B cell (primary cell): ENCODE measurements at regions not wholly inside any gene's neighbourhood (a gene's known extent, or its start where the extent isn't known, plus 50 kb on each side); places are given as distances from the start of the nearest gene placed in this dataset.
"Not testable (repeated sequence)": the region's sequence is repeated elsewhere in the genome, so short reads cannot be mapped to it uniquely, and the experiment has no call there.

Experiments
- ATAC-seq: fragments of 200-7000 bp; cut with Tn5 transposase; one replicate; pipeline ENCODE4 v1.10.0; 2021; ENCODE audit warnings: low read depth, mild to moderate bottlenecking, moderate number of reproducible peaks, moderate library complexity
- CTCF ChIA-PET: fragments of 350-600 bp; sonication (Branson Sonifier 250); formaldehyde crosslinking; loops from one replicate; lab custom pipeline; 2021; ENCODE audit warnings: antibody characterized with exemption, inconsistent platforms; lab: Charles Lee
- POLR2A ChIA-PET: fragments of 350-600 bp; sonication (Branson Sonifier 250); formaldehyde crosslinking; loops from one replicate; lab custom pipeline; 2021; ENCODE audit warnings: antibody characterized with exemption; lab: Charles Lee
- DNase-seq: peaks from one replicate; pipeline ENCODE4 v3.0.0; 2013
- H2AFZ ChIP-seq: 2 replicates; pipeline ENCODE4 v1.6.1; 2012; ENCODE audit warnings: mild to moderate bottlenecking, low read depth, low read length; ENCODE audit not compliant: insufficient read depth, poor library complexity, severe bottlenecking
- H3K27ac ChIP-seq, 2 donors: 1 replicate in 1 of 2; 2 replicates in 1 of 2; pipeline ENCODE4 v1.5.1; 2012 to 2013; ENCODE audit warnings: low read length in 2 of 2, mild to moderate bottlenecking in 2 of 2, moderate library complexity in 1 of 2
- H3K27me3 ChIP-seq, 4 experiments: fragments of 200-600 bp in 1 of 4; sonication (generic) in 1 of 4; replicated peaks in 1 of 4; 1 replicate in 2 of 4; 2 replicates in 2 of 4; pipeline versions ENCODE4 v1.6.1 to v1.7.0; 2013 to 2016; ENCODE audit warnings: low read length in 3 of 4, mild to moderate bottlenecking in 2 of 4, mixed read lengths in 1 of 4, moderate library complexity in 1 of 4; ENCODE audit not compliant: insufficient read depth in 4 of 4, control insufficient read depth in 3 of 4; ENCODE audit errors: control extremely low read depth in 1 of 4
- H3K36me3 ChIP-seq, 2 experiments: replicated peaks in 1 of 2; 1 replicate in 1 of 2; 2 replicates in 1 of 2; pipeline versions ENCODE4 v1.6.1 to v1.7.1; 2013; ENCODE audit warnings: low read length in 1 of 2; ENCODE audit not compliant: insufficient read depth in 2 of 2, control insufficient read depth in 1 of 2; ENCODE audit errors: control extremely low read depth in 1 of 2, extremely low read depth in 1 of 2
- H3K4me1 ChIP-seq, 2 donors: fragments of 200-600 bp in 1 of 2; sonication (generic) in 1 of 2; 1 replicate in 1 of 2; 2 replicates in 1 of 2; pipeline versions ENCODE4 v1.5.1 to v1.6.1; 2013 to 2017; ENCODE audit warnings: low read length in 2 of 2; ENCODE audit not compliant: control insufficient read depth in 2 of 2, insufficient read depth in 2 of 2
- H3K4me2 ChIP-seq: replicated peaks from 2 replicates; pipeline ENCODE3; 2012; ENCODE audit warnings: mild to moderate bottlenecking, low read depth, low read length; ENCODE audit not compliant: poor library complexity, severe bottlenecking
- H3K4me3 ChIP-seq, 5 experiments: fragments of 200-600 bp in 1 of 5; sonication (generic) in 1 of 5; 1 replicate in 3 of 5; 2 replicates in 2 of 5; pipeline versions ENCODE4 v1.5.1 to v1.7.0; 2011 to 2016; ENCODE audit warnings: low read length in 4 of 5, mild to moderate bottlenecking in 4 of 5, low read depth in 2 of 5, control low read depth in 1 of 5, moderate library complexity in 1 of 5; ENCODE audit not compliant: insufficient read depth in 1 of 5; ENCODE audit errors: control extremely low read depth in 1 of 5, extremely low read depth in 1 of 5
- H3K79me2 ChIP-seq: fragments of 200-600 bp; sonication (generic); one replicate; pipeline ENCODE4 v1.6.0; 2016; ENCODE audit warnings: low read length; ENCODE audit not compliant: control insufficient read depth, insufficient read depth
- H3K9ac ChIP-seq: fragments of 200-600 bp; sonication (generic); 2 replicates; pipeline ENCODE4 v1.6.1; 2017; ENCODE audit warnings: mild to moderate bottlenecking, low read length, moderate library complexity
- H3K9me3 ChIP-seq, 3 donors: one replicate each; pipeline versions ENCODE4 v1.6.1 to v1.7.1; 2013; ENCODE audit warnings: low read length in 2 of 3; ENCODE audit not compliant: control insufficient read depth in 2 of 3, insufficient read depth in 1 of 3; ENCODE audit errors: control extremely low read depth in 1 of 3
- H4K20me1 ChIP-seq: 2 replicates; pipeline ENCODE4 v1.6.0; 2012; ENCODE audit warnings: mild to moderate bottlenecking, low read length; ENCODE audit not compliant: insufficient read depth, control insufficient read depth, poor library complexity, severe bottlenecking
- H3K27ac Mint-ChIP-seq: one replicate; pipeline ENCODE4 v1.8.0; 2021; ENCODE audit warnings: mixed read lengths
- H3K27me3 Mint-ChIP-seq: one replicate; pipeline ENCODE4 v1.8.0; 2021; ENCODE audit warnings: mixed read lengths
- H3K4me1 Mint-ChIP-seq: one replicate; pipeline ENCODE4 v1.8.0; 2021; ENCODE audit warnings: mixed read lengths
- H3K4me3 Mint-ChIP-seq: one replicate; pipeline ENCODE4 v1.8.0; 2021; ENCODE audit warnings: mixed read lengths
- H3K9me3 Mint-ChIP-seq: one replicate; pipeline ENCODE4 v1.8.0; 2022; ENCODE audit warnings: mixed read lengths; ENCODE audit not compliant: insufficient read depth
- CTCF ChIP-seq: fragments of 200-600 bp; IDR thresholded peaks from one replicate; pipeline ENCODE4 v1.8.0; 2022; ENCODE audit warnings: antibody characterized with exemption, mild to moderate bottlenecking
- EZH2 ChIP-seq: IDR thresholded peaks from 2 replicates; pipeline ENCODE4 v1.6.1; 2012; ENCODE audit warnings: borderline replicate concordance, low read depth, mild to moderate bottlenecking, moderate library complexity, low read length; ENCODE audit not compliant: insufficient read depth, poor library complexity, severe bottlenecking
- WGBS: methylation state at CpG from one replicate; pipeline ENCODE4 v1.1.5; 2013; ENCODE audit warnings: missing lambda C conversion rate; ENCODE audit not compliant: insufficient coverage; 5-methylcytosine and 5-hydroxymethylcytosine counted together
- intact Hi-C: fragments of 100-400 bp; cut with micrococcal nuclease; formaldehyde crosslinking; loops from one replicate; pipeline ENCODE4 v1.10.0; 2022

GRCh38 chr1:143736562-143736961 lies 235.2 kb downstream of the FAM72C start:
- no peak overlapping the region for H3K4me3 Mint-ChIP-seq
- Histone ChIP-seq H2AFZ (no peak overlapping the region), H3K27me3 (peaks cover 0 to 13% (median 7%) of the 10 kb centered on the region in 4 experiments), H4K20me1 (no peaks in the 10 kb centered on the region), H3K4me2 (no peak overlapping the region), H3K27ac (no peak overlapping the region), H3K9ac (no peak overlapping the region), H3K4me3 (no peak overlapping the region), H3K9me3 (peaks cover 0 to 9% (median 0%) of the 10 kb centered on the region in 3 donors), H3K79me2 (no peaks in the 10 kb centered on the region), H3K36me3 (no peaks in the 10 kb centered on the region), H3K4me1 (no peaks in the 10 kb centered on the region)
- H3K9me3 Mint-ChIP-seq: no peaks in the 10 kb centered on the region
- no peak overlapping the region for H3K27ac Mint-ChIP-seq
- TF ChIP-seq EZH2: no peak
- no peak for TF ChIP-seq CTCF
- peaks cover 38% of the 10 kb centered on the region for H3K27me3 Mint-ChIP-seq
- ChIA-PET CTCF (no interaction called here), POLR2A (no interaction called here)
- H3K4me1 Mint-ChIP-seq: no peaks in the 10 kb centered on the region
- 16% methylated on average over 9 of the region's 14 CpGs for WGBS
- DNase-seq: no peak
- no peak for ATAC-seq
- intact Hi-C loops: no loop called here

- H3K4me2 ChIP-seq: no peak overlapping the region
- TF ChIP-seq EZH2 (no peak), CTCF (no peak)
- POLR2A ChIA-PET: no interaction called here
- Mint-ChIP-seq H3K9me3 (no peaks in the 10 kb centered on the region), H3K27me3 (peaks cover 44% of the 10 kb centered on the region), H3K27ac (no peak overlapping the region), H3K4me1 (no peaks in the 10 kb centered on the region), H3K4me3 (no peak overlapping the region)
- intact Hi-C loops: no loop called here
- no peaks in the 10 kb centered on the region for H3K4me1 ChIP-seq
- H3K4me3 ChIP-seq: no peak overlapping the region
- CTCF ChIA-PET: no interaction called here
- H3K27ac ChIP-seq: no peak overlapping the region
- H2AFZ ChIP-seq: no peak overlapping the region
- H3K27me3 ChIP-seq: peaks cover 0 to 13% (median 8%) of the 10 kb centered on the region in 4 experiments
- H3K79me2 ChIP-seq: no peaks in the 10 kb centered on the region
- H3K9me3 ChIP-seq: peaks cover 0 to 9% (median 0%) of the 10 kb centered on the region in 3 donors
- ATAC-seq (no peak), DNase-seq (no peak)
- no peaks in the 10 kb centered on the region for H3K36me3 ChIP-seq
- no peaks in the 10 kb centered on the region for H4K20me1 ChIP-seq
- WGBS: 10% methylated on average over 36 of the region's 36 CpGs
- no peak overlapping the region for H3K9ac ChIP-seq
Measured at GRCh38 chr1:143735764-143736461, 235.9 kb downstream of the FAM72C start.

GRCh38 chr1:143734261-143734660 lies 237.5 kb downstream of the FAM72C start:
- WGBS: no CpG with 5 or more reads among the region's 3 CpGs

More at GRCh38 chr1:143734261-143734660, 237.5 kb downstream of the FAM72C start:
- H3K4me3 ChIP-seq, H3K9me3 Mint-ChIP-seq, H4K20me1 ChIP-seq, POLR2A ChIA-PET, DNase-seq, CTCF ChIA-PET, H3K4me2 ChIP-seq, H3K4me1 Mint-ChIP-seq, H3K27ac ChIP-seq, H3K4me1 ChIP-seq, H2AFZ ChIP-seq, intact Hi-C loops, H3K4me3 Mint-ChIP-seq, H3K36me3 ChIP-seq, H3K9ac ChIP-seq, H3K27ac Mint-ChIP-seq, H3K79me2 ChIP-seq, H3K9me3 ChIP-seq, ATAC-seq: not testable (repeated sequence)
- peaks cover 0 to 14% (median 8%) of the 10 kb centered on the region in 4 experiments for H3K27me3 ChIP-seq
- H3K27me3 Mint-ChIP-seq: peaks cover 49% of the 10 kb centered on the region
